Body of pancreas (tissue), 4 donors: ENCODE measurements at regions not wholly inside any gene's neighbourhood (a gene's known extent, or its start where the extent isn't known, plus 50 kb on each side); places are given as distances from the start of the nearest gene placed in this dataset.

Experiments
- CTCF ChIP-seq, 7 experiments: fragments of 450-650 bp in 4 of 7; fragments of 200-600 bp in 3 of 7; sonication (generic) in 3 of 7; IDR thresholded peaks; one replicate each; pipeline ENCODE4 v1.5.1; 2016 to 2019; ENCODE audit warnings: antibody characterized with exemption in 7 of 7
- POLR2A ChIP-seq, 3 donors: fragments of 450-650 bp; IDR thresholded peaks; one replicate each; pipeline ENCODE4 v1.6.1; 2016; ENCODE audit warnings: antibody characterized with exemption in 3 of 3, mild to moderate bottlenecking in 2 of 3

- TF ChIP-seq POLR2A (IDR thresholded peaks at IDR 0.05) (no peak), CTCF (IDR thresholded peaks at IDR 0.05) (no peak)
Measured at GRCh38 chr1:218665221-218665620, 320.1 kb downstream of the TGFB2 start.
